HG03432 (cell line): ENCODE measurements at regions not wholly inside any gene's neighbourhood (a gene's known extent, or its start where the extent isn't known, plus 50 kb on each side); places are given as distances from the start of the nearest gene placed in this dataset.
"Not testable (repeated sequence)": the region's sequence is repeated elsewhere in the genome, so short reads cannot be mapped to it uniquely, and the experiment has no call there.

Experiments used
- ATAC-seq: cut with Tn5 transposase; IDR thresholded peaks from one replicate; pipeline ENCODE4 v1.9.1; 2021; ENCODE audit warnings: mild to moderate bottlenecking, moderate library complexity; ENCODE audit not compliant: unreplicated experiment

- not testable (repeated sequence) for ATAC-seq
Observed at GRCh38 chr10:21034770-21035169, 137.7 kb upstream of the NEBL start.

DNA sequence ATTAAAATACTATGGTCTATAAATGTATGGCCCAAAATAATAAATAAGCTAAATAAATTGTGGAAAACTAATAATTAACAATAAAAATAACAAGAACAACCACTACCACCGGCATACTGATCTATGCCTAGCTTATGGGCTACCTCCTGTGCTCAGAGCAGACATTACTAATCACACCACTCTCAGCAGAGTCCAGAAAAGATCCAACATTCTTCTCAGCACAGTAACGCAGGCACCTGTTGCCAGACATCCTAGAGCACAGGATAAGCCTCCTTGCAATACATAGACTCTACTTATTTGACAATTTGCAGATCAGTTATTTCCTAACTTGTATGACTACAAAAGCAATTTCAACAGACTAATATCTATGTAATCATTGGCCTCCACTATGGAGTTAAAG, 137.1 kb upstream of the NEBL start:
- no peak for ATAC-seq

DNA sequence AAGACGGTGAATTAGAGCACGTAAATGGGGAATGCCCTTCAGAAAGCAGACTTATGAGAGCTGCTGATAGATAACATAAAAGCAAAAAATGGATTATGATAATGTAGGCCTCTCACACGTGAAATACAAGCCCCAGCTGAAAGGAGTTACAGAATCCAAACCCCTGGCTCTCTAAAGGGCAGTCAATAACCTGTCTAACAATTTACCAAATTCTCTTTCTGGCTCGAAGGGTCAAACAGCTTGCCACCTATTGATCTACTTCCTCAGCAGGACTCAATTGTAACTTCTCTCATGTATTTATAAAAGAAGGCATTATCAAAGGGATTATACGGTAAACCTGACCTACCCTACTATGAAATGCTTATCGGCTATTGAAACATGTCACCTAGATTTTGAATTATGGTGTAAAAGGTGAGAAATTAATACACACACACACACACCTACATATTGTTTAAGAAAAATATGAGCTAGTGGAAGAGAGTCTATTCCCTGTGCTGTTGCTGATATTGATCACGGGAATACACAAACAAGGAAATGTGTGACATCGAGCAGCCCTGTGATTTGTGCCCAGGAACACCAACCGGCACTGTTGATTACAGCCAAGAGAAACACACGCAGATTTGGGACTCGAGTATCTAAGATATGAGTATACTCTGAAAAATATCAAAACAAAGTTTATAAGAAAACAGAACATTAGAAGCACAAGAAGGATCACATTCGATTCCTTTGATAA, 135.6 kb upstream of the NEBL start:
- ATAC-seq: no peak

DNA sequence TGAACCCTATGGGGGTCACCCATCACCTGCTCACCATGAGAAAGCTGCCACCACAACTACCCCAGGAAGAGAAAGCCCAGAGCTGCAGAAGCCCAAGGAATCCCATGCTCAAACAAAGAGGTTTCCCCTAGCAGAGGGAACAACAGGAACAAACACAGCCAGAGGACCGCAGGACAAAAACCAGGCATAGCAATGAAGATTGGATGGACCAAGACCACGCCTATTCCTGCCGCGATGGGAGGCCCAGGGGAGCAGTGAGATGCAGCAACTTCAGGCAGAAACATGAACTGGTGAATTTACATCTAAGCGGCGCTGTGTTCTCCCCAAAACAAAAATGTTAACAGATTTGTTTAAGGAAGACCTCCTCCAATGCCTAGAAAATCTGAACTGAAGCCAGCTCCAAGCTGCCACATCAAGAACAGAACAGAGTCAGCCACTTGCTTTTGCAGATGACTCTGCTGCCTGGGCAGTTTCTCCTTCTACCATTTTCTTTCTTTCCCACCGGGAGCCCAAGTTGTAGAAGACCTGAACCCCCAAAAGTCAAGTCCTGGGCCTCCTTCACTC, 134.2 kb upstream of the NEBL start:
- no peak for ATAC-seq

GRCh38 chr10:21030091-21030490, 133.0 kb upstream of the NEBL start:
- ATAC-seq: no peak

DNA sequence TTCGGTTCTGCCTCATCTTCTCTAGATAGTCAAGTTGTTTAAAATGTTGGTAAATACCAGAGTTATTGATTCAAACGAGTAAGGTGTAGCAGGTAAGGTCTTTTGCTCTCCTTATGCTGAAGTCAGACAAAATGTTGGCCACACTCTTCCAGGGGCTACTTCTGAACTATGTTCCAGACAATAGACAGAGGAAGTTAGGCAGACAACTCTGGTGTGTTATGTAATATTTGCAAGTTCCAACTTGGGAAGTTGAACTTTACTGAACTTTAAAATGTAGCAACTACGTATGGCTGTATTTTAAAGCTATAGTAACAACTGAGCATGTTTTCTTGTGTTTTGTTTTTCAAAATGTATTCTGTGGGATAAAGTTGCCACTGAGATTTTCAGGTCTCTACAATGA, 125.7 kb upstream of the NEBL start:
- no peak for ATAC-seq

DNA sequence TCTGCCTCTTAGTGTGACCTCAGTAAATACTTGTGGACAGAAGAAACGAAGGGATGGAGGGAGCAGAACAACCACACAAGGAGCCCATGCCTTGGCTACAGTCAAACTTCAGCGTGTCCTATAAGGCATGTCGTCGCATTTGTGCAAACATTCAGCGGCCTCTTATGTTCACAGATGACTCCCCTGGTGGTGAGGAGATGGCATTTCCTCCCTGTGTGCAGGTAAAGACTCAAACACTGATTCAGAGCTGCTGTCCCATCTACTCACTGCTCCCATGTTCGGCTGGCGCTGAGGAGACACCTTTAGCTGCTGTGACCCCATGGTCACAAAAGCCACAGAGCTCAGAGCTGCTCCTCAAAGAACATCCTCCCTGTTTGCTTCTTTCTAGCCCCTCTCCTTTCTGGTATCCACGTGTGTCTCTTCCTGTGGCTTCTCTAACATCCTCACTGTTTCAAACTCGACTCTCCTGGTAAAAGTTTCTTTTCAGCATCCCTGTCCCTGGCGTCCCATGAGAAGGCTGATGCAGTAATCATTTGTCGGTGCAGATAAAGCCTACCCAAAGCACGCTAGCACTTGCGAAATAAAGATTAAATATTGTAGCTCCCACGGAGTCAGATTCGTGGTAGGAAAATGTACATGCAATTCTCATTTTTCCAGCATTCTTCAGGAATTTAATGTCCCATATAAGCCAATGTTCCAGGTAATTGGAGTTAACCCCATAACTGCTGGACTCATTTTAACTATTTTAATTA, 124.9 kb upstream of the NEBL start:
- no peak for ATAC-seq

GRCh38 chr10:21021231-21021630, 124.1 kb upstream of the NEBL start:
- no peak for ATAC-seq

DNA sequence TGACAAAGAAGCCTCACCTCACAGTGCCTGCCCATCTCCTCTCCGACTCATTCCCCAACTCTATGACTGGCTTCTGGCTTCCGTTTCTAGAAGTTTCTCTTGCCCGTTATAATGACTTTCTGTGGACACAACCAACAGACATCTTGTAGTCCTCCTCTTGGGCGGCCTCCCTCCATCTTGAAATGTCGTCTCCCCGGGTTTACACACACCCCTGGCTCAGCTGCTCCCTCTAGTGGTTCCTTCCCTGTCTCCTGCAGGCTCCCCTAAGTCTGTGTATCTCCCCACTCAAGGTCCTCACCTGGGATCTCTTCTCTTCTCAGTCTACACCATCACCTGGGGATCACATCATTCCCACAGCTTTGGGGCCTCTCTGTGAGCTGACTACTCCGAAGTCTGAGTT, 123.4 kb upstream of the NEBL start:
- peak; percentile 95 for ATAC-seq

DNA sequence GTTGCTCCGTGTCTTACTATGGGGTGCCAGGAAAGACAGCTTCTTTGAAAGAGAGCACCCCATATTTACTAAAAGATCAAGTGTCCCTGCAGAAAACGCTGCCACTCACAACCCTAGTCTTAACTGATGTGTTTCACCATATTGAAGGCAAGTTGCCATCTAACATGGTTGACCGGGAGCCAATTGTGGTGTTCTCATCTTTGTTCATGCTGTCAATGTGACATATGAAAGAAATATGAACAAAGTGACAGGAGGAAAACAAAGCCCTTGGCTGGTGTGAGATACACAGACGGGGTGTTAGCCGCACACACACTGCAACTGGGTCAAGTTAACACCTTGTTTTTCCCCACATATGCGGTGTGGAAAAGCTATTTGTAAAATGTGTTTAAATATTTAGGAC, 122.3 kb upstream of the NEBL start:
- no peak for ATAC-seq

- ATAC-seq: no peak
Observed at GRCh38 chr10:21015851-21016250, 118.7 kb upstream of the NEBL start.

GRCh38 chr10:21014141-21014540, 117.0 kb upstream of the NEBL start:
- ATAC-seq: no peak

GRCh38 chr10:21011433-21012018, 114.4 kb upstream of the NEBL start:
- ATAC-seq: no peak

GRCh38 chr10:21010615-21011014, 113.5 kb upstream of the NEBL start:
- no peak for ATAC-seq

GRCh38 chr10:21003240-21003822, 106.2 kb upstream of the NEBL start:
- no peak for ATAC-seq

DNA sequence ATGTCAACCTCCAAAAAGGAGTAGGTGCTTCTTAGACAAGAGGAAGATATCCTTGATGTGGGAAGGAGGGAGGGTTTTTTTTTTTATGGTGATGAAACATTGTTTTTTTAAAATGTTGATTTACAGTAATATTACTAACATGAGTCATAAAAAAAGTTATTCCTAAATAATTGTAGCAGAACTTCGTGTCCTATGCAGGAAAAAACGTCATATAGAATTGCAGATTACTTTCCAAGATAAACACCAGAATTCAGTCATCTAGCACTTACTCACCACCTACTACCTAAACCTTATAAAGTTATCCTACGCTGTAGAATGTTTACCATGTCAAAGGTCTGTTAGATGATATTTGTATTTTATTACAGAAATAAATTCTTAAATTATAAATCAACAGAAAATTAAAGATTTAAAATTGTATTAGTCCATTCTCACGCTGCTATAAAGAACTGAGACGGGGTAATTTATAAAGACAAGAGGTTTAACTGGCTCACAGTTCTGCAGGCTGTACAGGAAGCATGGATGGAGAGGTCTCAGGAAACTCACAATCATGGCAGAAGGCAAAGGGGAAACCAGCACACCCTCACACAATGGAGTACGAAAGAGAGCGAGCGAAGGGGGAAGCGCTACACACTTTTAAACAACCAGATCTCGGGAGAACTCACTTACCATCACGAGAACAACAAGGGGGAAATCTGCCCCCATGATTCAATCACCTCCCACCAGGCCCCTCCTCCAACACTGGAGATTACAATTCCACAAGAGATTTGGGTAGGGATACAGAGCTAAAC, 105.2 kb upstream of the NEBL start:
- no peak for ATAC-seq

- ATAC-seq: no peak
Observed at GRCh38 chr10:20999699-21000098, 102.6 kb upstream of the NEBL start.

GRCh38 chr10:20998036-20998435, 100.9 kb upstream of the NEBL start:
- ATAC-seq: no peak

- ATAC-seq: no peak
Observed at GRCh38 chr10:20995123-20995987, 98.2 kb upstream of the NEBL start.
